NCI-H1436 treated with DMSO at 0.1 percent for 48 hours (cell line): ENCODE measurements at regions not wholly inside any gene's neighbourhood (a gene's known extent, or its start where the extent isn't known, plus 50 kb on each side); places are given as distances from the start of the nearest gene placed in this dataset.

Source experiments
- DNase-seq: peaks from one replicate; lab custom pipeline; 2025; lab: John Stamatoyannopoulos, UW

- DNase-seq: no peak
These were observed 587.7 kb downstream of the PTPRU start for GRCh38 chr1:29824025-29824424.

DNA sequence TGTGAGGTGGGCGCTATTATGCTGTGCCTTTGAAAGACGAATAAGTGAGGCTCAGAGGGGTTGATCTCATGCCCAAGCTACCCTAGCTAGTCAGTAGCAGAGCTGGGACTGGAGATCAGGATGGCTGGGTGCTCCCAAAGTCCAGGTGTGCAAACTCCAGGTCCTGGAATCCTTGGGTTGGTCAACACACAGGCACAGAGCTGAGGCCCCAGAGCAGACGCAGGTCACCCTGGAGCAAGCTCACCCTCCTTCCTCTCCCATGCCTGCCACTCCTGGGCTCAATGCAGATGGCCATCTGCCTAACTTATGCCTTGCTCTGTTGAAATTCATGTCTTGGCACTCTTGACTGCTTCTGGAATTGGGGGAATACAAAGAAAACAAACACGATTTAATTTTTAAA, 587.2 kb downstream of the PTPRU start:
- no peak for DNase-seq

DNA sequence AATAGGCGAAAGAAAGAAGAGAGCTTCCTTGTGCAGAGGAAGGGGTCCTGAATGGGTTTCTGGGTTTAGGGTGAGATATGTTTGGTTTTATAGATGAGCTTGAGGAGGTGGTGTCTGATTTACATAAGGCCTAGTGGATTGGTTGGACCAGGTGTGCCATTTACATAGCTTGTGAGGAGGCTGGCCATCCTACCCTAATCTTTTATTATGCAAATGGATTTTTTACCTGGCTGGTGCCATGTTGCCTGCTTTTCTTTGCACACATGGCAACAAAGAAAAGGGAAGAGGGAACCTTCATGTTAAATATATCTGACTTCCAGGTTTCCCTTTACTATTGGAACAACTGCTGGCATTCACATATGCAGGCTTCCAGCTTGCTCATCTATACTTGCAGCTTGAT, 585.3 kb downstream of the PTPRU start:
- no peak for DNase-seq

- DNase-seq: no peak
These were observed 584.1 kb downstream of the PTPRU start for GRCh38 chr1:29820401-29820800.

DNA sequence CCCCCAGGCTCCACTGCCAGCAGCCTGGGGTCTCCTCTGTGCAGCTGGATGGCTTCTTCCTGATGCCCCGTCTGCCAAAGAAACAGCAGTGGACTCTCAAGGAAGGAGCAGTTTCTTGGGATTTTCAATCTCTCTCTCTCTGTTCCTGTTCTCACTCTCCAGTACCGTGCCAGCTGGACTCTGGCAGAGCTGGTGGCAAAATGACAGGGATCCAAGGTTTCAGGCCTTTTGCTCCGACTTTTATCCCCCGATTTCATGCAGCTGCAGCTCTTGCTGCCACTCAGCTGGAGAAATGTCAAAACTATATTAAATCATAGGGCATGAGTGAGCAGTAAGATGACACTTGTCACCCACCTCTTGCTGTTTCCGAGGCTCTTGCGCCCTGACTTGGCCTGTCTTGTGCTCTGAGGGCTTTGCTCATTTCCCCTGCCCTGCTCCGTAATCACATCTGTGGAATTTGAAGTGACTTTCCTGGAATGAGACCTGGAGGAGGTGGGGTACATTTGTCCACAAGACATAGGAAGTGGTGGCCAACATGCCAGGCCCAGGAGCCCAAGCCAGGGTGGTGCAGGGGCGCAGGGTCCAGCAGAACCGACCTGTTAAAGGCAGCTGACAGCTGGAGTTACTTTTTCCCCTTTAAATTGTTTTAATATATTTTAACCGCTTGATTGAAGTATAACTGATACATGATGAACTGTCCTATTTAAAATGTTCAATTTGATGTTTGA, 576.2 kb downstream of the PTPRU start:
- no peak for DNase-seq

DNA sequence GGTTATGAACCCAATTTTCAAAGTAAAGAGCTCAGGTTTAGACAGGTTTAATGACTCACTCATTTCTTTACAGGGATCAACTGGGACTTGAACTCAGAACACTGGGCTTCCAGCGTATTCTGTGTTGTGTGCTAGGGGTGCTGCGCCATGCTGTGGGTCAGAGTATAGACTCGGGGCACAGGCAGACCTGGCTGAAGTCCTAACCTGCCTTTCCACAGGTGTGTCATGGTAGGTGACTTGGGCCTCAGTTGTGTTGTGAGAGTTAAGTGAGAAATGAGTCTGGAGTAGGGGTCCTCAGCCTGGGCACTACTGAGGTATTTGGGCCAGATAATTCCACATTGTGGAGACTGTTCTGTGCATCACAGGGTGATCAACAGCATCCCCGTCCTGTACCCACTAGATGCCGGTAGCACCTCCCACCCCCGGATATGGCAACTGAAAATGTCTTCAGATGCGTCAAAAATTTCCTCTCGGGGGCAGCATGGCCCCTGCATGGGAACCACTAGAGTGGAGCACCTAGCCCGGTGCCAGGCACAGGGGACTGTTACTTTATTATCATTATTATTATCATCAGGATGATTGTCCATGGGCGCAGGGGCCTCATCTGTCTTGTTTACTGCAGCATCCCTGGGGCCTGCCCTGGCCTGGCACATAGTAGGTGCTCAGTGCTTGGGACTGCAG, 575.5 kb downstream of the PTPRU start:
- no peak for DNase-seq

GRCh38 chr1:29811247-29811646, 574.9 kb downstream of the PTPRU start:
- no peak for DNase-seq

DNA sequence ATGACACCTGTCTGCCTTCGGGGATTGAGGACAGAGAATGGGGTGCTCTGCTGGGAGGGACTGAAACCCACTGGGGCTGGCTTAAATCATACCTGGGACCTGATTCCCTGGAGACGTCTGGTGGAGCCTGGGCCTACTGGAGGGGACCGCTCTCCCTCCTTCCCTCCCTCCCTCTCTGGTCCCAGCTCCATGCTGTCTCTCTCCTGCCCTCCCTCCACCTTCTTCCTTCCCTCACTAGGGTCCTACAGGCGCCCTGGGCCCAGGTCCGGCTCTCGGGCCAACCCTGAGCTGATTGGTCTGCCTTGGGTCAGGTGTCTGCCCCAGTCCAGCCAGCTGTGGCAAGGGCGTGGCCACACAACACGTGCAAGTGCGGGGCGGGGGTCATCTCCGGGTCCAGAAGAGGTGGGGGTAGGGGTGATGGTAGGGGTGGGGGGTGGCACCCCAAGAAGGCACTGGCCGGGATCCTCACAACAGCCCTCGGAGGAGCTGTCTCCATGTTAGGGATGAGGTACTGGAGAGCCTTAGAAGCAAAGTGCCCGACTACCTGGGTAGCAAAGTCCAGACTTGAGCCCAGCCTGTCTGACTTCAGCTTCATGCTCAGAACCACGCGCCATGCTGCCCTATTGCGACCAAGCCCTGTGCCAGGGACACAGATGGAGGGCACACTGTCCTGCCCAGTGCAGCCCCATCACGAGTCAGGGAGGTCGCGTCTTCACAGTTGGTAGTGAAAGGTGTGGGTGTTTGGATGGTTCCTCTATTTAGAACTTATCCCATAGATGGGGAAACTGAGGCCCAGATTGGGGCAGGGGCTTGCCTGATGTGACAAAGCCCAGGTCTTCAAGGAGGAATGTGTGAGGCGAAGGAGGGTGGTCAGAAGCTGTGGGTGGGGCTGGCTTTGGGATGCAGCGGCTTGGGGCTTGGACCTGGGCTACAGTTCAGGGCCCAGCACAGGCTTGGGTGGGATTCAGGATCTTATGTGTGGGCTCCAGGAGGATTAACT, 574.1 kb downstream of the PTPRU start:
- no peak for DNase-seq

- no peak for DNase-seq
These were observed 573.3 kb downstream of the PTPRU start for GRCh38 chr1:29809446-29810120.

DNA sequence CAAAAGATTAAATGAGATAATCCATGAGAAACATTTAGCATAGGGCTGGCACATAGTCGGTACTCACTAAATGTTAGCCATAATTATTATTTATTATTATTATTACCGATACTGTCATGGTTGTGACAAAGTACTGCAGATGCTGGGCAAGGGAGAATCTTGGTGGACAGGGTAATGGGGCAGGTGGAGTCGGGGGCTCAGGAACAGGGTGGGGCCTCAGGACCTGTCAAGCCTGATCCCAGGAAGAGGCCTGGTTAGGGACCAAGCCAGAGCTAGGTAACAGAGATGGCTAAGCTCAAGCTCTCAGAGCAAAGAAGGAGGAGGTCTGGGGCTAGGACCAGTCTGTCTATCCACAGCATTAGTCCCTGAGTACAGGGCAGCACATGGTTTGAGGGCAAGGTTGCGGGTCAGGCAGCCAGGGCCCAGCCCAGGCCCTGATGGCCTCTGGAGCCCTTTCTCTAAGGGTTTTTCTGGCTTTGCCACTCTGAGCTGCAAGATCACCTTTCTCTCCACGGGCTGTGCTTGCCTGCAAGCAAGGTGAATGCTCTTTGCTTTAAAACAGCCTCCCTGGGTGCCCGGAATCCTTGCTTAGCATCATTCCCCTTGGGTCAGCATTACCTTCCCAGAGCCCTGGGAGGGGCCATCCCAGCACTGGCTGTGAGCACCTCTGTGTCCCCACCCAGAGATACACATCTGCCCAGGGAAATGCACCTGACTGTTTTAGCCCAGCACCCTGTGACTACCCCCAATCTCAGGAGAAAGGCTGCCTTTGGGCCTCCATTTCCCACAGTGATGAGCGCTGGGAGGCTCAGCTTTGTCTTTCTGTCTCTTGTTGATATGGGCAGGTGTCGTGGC, 572.0 kb downstream of the PTPRU start:
- DNase-seq: no peak

DNA sequence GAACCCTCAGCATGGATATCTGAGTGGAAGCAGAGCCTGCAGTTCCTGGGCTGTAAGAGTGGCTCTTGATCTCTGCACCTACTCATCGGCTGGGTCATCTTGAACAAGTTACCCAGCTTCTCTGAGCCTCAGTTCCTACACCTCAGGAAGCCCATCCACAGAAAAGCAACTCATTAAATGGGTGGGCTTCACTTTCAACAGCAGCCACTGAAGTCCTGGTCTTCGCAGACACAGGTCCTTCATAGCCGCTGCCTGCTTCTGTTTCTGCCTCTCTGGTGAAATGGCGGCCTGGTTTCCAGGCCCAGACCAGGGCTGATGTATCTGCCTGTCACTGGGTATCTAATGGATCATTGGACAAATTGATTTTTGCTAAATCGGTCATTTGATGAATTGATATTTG, 571.4 kb downstream of the PTPRU start:
- no peak for DNase-seq

DNA sequence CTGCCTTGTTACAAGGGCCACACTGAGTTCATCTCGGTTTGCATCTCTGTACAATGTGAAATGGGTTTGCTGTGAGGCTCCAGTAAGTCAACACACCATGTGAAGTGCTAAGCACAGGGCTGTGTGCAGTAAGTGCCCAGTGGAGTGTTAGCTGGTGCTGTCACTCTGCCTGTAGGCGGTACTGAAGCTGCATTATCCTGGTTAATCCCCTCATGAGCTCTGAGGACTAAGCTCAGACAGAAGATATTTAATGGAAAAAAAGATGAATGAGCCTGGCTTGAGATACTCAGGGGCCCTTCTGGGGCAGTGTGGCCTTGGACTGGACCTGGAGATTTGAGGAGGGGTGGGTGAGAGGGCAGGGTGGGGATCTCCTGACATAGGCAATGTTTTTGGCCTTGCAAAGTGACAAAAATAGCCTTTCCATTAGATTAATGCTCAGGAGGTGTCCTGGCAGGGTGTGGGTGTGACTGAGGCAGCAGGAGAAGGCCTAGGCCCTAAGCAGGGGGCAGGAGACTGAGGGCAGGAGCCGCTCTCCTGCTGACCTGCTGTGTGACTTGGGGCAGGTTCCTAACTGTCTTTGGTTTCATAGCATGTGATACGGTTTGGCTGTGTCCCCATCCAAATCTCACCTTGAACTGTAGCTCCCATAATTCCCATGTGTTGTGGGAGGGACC, 570.5 kb downstream of the PTPRU start:
- peak; percentile 34 for DNase-seq

DNA sequence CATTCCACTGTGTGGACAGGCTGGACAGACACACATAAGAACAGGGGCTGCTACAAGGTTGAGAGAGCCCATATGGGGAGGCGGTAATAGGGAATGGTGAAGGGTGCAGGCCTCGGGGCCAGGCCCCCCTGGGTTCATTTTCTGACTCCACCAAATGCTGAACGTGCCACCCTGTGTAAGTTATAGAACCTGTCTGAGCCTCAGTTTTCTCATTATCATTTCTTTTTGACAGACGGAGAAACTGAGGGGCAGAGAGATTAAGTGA, 569.5 kb downstream of the PTPRU start:
- DNase-seq: no peak

DNA sequence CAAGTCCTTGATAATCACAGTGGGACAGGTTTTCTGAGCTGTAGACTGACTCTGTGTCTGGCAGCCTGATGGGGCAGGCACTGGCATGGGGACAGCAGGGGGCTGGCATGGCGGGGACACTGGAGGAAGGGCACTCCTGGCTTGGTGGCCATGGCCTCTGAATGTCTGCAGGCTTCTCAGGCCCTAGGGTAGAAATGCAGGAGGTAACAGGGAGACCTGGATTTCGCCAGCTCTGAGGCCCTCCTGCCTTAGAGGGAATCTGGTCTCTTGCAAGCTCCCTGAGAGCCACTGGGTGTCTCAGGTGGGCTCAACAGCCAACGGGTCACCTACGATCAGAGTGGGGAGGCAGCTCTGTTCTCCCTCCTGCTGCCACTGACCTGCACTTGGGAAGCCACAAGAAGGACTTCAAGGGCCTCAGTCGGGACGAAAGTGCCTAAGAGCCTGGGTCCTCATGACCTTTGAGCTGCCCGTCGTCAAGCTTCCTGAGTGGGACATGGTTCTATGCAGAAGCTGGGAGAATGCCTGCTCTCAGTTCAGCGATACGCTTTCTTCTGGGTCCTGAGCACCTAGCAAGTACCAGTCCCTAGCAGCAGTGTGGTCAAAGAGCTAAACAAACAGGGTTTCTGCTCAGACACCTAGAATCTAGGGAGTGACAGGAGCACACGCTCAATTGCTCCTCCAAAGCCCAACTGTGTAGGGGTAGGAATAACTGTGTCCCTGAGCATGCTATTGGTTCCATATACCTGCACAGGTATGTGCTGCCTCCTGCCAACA, 569.0 kb downstream of the PTPRU start:
- no peak for DNase-seq

DNA sequence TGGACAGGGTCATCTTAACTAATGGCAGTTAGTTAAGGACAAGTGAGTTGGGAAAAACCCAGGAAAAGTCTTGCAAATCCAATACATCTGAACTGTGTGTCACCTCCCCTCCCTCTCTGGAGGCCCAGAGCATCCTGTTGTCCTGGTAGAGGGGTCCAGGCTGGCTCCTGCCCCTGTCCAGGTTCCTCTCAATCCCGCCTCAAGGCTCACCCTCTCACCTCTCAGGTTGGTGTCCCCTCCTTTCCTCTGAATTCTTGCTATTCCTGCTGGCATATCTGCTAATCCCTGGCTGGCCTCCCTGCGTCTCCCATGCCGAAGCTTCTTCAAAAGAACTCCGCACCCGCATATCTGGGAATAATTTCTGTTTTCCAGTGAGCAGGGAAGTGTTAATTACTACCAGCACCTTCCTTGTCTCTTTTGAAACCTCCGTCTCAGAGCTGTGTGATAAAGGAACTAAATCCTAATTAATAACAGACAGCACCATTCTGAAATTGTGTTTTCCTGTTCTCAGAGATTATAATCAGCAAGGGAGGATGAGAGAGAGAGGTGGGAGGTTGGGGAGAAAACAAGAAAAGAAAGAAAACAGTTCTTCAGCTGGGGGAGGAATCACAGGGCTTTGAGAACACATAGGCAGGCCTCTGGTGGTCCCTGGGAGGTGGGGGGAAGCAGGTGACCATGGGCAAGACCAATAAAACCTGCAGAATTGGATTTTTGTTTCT, 568.0 kb downstream of the PTPRU start:
- no peak for DNase-seq

- no peak for DNase-seq
These were observed 567.2 kb downstream of the PTPRU start for GRCh38 chr1:29803486-29803885.

GRCh38 chr1:29802181-29803068, 566.1 kb downstream of the PTPRU start:
- DNase-seq: peak; percentile 97

DNA sequence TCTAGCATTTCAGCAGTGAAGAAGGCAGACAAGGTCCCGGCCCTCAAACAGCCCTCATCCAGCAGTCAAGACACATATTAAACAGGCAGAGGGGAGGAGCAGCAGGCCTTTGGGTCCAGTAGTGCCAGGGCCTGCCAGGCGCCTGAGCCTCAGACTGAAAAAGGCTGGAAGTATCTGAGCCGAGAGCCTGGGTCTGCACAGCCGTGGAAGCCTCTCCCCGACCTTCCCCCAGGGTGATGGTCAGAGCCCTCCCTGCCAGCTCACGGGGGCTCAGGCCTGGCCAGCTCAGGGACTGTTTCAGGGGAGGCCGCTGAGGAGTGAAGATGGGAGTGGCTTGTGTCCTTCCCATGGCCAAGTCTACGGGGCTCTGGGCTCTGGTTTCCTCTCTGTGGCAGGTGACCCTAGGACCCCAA, 565.2 kb downstream of the PTPRU start:
- no peak for DNase-seq
